ENCODE measurements at regions not wholly inside any gene's neighbourhood (a gene's known extent, or its start where the extent isn't known, plus 50 kb on each side); places are given as distances from the start of the nearest gene placed in this dataset.

- no peak for TF ChIP-seq POLR2A (IDR thresholded peaks at IDR 0.05)
- TF ChIP-seq, protein P1, sequence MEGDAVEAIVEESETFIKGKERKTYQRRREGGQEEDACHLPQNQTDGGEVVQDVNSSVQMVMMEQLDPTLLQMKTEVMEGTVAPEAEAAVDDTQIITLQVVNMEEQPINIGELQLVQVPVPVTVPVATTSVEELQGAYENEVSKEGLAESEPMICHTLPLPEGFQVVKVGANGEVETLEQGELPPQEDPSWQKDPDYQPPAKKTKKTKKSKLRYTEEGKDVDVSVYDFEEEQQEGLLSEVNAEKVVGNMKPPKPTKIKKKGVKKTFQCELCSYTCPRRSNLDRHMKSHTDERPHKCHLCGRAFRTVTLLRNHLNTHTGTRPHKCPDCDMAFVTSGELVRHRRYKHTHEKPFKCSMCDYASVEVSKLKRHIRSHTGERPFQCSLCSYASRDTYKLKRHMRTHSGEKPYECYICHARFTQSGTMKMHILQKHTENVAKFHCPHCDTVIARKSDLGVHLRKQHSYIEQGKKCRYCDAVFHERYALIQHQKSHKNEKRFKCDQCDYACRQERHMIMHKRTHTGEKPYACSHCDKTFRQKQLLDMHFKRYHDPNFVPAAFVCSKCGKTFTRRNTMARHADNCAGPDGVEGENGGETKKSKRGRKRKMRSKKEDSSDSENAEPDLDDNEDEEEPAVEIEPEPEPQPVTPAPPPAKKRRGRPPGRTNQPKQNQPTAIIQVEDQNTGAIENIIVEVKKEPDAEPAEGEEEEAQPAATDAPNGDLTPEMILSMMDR (IDR thresholded peaks at IDR 0.05) = no peak
Measured at GRCh38 chr6:126529637-126530362, 189.9 kb downstream of the CENPW start.
